ES-I3 (cell line): ENCODE measurements at regions not wholly inside any gene's neighbourhood (a gene's known extent, or its start where the extent isn't known, plus 50 kb on each side); places are given as distances from the start of the nearest gene placed in this dataset.

Source experiments
- H3K36me3 ChIP-seq: 2 replicates; pipeline ENCODE4 v1.6.1; 2013; ENCODE audit warnings: mild to moderate bottlenecking, low read length, control low read depth, moderate library complexity; ENCODE audit not compliant: insufficient read depth
- H3K4me1 ChIP-seq: 2 replicates; pipeline ENCODE4 v1.6.1; 2013; ENCODE audit warnings: mild to moderate bottlenecking, control low read depth, low read length; ENCODE audit not compliant: insufficient read depth
- H3K9ac ChIP-seq: 2 replicates; pipeline ENCODE4 v1.6.1; 2013; ENCODE audit warnings: low read depth, mild to moderate bottlenecking, low read length, moderate library complexity
- H3K9me3 ChIP-seq: 2 replicates; pipeline ENCODE4 v1.6.1; 2013; ENCODE audit warnings: mild to moderate bottlenecking, low read length, moderate library complexity; ENCODE audit not compliant: control insufficient read depth, insufficient read depth

- no peaks in the 10 kb centered on the region for H3K4me1 ChIP-seq
- H3K9me3 ChIP-seq, result peaks cover 7% of the 10 kb centered on the region; the same call in 1 of the 2 replicates
- no peak overlapping the region for H3K9ac ChIP-seq
Observed at GRCh38 chr9:74107692-74108091, 389.4 kb upstream of the RORB start.

GRCh38 chr9:74115976-74116375, 381.2 kb upstream of the RORB start:
- no peaks in the 10 kb centered on the region; the same call in 1 of the 2 replicates for H3K4me1 ChIP-seq
- no peak overlapping the region for H3K9ac ChIP-seq
- H3K9me3 ChIP-seq, result no peaks in the 10 kb centered on the region
- H3K36me3 ChIP-seq, result no peaks in the 10 kb centered on the region

More at GRCh38 chr9:74107692-74108091, 389.4 kb upstream of the RORB start:
- H3K36me3 ChIP-seq, result no peaks in the 10 kb centered on the region

GRCh38 chr9:74117151-74117550, 380.0 kb upstream of the RORB start:
- Histone ChIP-seq H3K9me3 (no peaks in the 10 kb centered on the region), H3K4me1 (no peaks in the 10 kb centered on the region; the same call in 1 of the 2 replicates), H3K9ac (no peak overlapping the region), H3K36me3 (no peaks in the 10 kb centered on the region)

- no peak overlapping the region for H3K9ac ChIP-seq
- no peaks in the 10 kb centered on the region for H3K9me3 ChIP-seq
- H3K36me3 ChIP-seq, result no peaks in the 10 kb centered on the region
- peaks cover 3% of the 10 kb centered on the region for H3K4me1 ChIP-seq
Observed at GRCh38 chr9:74117731-74118130, 379.4 kb upstream of the RORB start.

GRCh38 chr9:74120061-74120460, 377.1 kb upstream of the RORB start:
- Histone ChIP-seq H3K9me3 (no peaks in the 10 kb centered on the region), H3K9ac (no peak overlapping the region), H3K4me1 (peaks cover 3% of the 10 kb centered on the region), H3K36me3 (no peaks in the 10 kb centered on the region)

GRCh38 chr9:74120470-74120869, 376.7 kb upstream of the RORB start:
- Histone ChIP-seq H3K9me3 (no peaks in the 10 kb centered on the region), H3K9ac (no peak overlapping the region), H3K4me1 (peaks cover 3% of the 10 kb centered on the region), H3K36me3 (no peaks in the 10 kb centered on the region)

- H3K9me3 ChIP-seq, result no peaks in the 10 kb centered on the region
- H3K9ac ChIP-seq, result no peak overlapping the region
- H3K4me1 ChIP-seq, result peaks cover 3% of the 10 kb centered on the region
- H3K36me3 ChIP-seq, result no peaks in the 10 kb centered on the region
Observed at GRCh38 chr9:74122216-74122615, 374.9 kb upstream of the RORB start.

GRCh38 chr9:74122661-74123060, 374.5 kb upstream of the RORB start:
- Histone ChIP-seq H3K4me1 (peaks cover 3% of the 10 kb centered on the region; the same call in 1 of the 2 replicates), H3K9ac (no peak overlapping the region), H3K9me3 (no peaks in the 10 kb centered on the region), H3K36me3 (no peaks in the 10 kb centered on the region)

- Histone ChIP-seq H3K9me3 (no peaks in the 10 kb centered on the region), H3K9ac (no peak overlapping the region), H3K36me3 (no peaks in the 10 kb centered on the region), H3K4me1 (peaks cover 3% of the 10 kb centered on the region; the same call in 1 of the 2 replicates)
Observed at GRCh38 chr9:74125941-74126340, 371.2 kb upstream of the RORB start.

- Histone ChIP-seq H3K9me3 (peaks cover 3% of the 10 kb centered on the region; the same call in 1 of the 2 replicates), H3K36me3 (no peaks in the 10 kb centered on the region), H3K9ac (no peak overlapping the region), H3K4me1 (no peaks in the 10 kb centered on the region)
Observed at GRCh38 chr9:74132986-74133385, 364.1 kb upstream of the RORB start.

GRCh38 chr9:74133921-74134320, 363.2 kb upstream of the RORB start:
- Histone ChIP-seq H3K4me1 (no peaks in the 10 kb centered on the region), H3K9me3 (peaks cover 3% of the 10 kb centered on the region; the same call in 1 of the 2 replicates), H3K36me3 (no peaks in the 10 kb centered on the region), H3K9ac (no peak overlapping the region)

GRCh38 chr9:74138182-74138581, 359.0 kb upstream of the RORB start:
- Histone ChIP-seq H3K9ac (no peak overlapping the region), H3K4me1 (no peaks in the 10 kb centered on the region), H3K36me3 (no peaks in the 10 kb centered on the region), H3K9me3 (peaks cover 3% of the 10 kb centered on the region; the same call in 1 of the 2 replicates)

- H3K9ac ChIP-seq, result no peak overlapping the region
- H3K9me3 ChIP-seq, result no peaks in the 10 kb centered on the region
- H3K4me1 ChIP-seq, result no peaks in the 10 kb centered on the region
- no peaks in the 10 kb centered on the region for H3K36me3 ChIP-seq
Observed at GRCh38 chr9:74140141-74140540, 357.0 kb upstream of the RORB start.

GRCh38 chr9:74147906-74148305, 349.2 kb upstream of the RORB start:
- H3K36me3 ChIP-seq, result no peaks in the 10 kb centered on the region
- no peaks in the 10 kb centered on the region for H3K4me1 ChIP-seq
- no peaks in the 10 kb centered on the region for H3K9me3 ChIP-seq
- no peak overlapping the region for H3K9ac ChIP-seq

- no peaks in the 10 kb centered on the region for H3K9me3 ChIP-seq
- H3K36me3 ChIP-seq, result no peaks in the 10 kb centered on the region
- H3K4me1 ChIP-seq, result no peaks in the 10 kb centered on the region
- H3K9ac ChIP-seq, result no peak overlapping the region
Observed at GRCh38 chr9:74172874-74173273, 324.3 kb upstream of the RORB start.

GRCh38 chr9:74173284-74173683, 323.9 kb upstream of the RORB start:
- Histone ChIP-seq H3K4me1 (no peaks in the 10 kb centered on the region), H3K36me3 (no peaks in the 10 kb centered on the region), H3K9me3 (no peaks in the 10 kb centered on the region), H3K9ac (no peak overlapping the region)
